Right lobe of liver (tissue), 4 donors: ENCODE measurements at regions not wholly inside any gene's neighbourhood (a gene's known extent, or its start where the extent isn't known, plus 50 kb on each side); places are given as distances from the start of the nearest gene placed in this dataset.

Experiments used
- POLR2A ChIP-seq: fragments of 450-650 bp; IDR thresholded peaks from one replicate; pipeline ENCODE4 v1.6.1; 2017; ENCODE audit warnings: antibody characterized with exemption, mild to moderate bottlenecking
- TF ChIP-seq, protein P1 (sequence below), 4 donors: fragments of 200-600 bp in 3 of 4; fragments of 450-650 bp in 1 of 4; IDR thresholded peaks; one replicate each; pipeline versions ENCODE4 v1.5.1 to v1.8.0; 2016 to 2022; ENCODE audit warnings: antibody characterized with exemption in 4 of 4, mild to moderate bottlenecking in 2 of 4
- donor health status: DM: no; HTN: no; CAD: no.
- donor health status: DM: no; HTN: no; CAD: no.
- donor health status: DM: no; HTN: yes; CAD: no.

DNA sequence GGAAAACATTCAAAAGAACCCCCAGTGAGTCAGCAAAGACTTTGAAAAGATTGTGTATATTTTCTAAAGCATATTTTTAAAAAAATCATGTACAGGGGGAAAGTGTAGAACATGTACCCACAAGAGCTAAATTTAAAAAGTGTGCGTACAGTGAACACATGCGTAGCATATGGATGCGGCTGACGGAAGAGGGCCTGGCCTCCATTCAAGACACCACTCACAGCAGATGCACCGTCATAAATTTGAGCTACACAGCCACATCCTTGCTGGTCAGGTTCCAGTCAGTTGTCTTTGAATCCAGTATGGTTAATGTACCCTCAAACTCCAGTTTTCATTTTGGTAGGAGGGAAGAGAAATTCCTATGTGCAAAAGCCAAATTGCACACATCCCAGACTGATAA, 54.3 kb upstream of the SPACA1 start:
- TF ChIP-seq, protein P1, sequence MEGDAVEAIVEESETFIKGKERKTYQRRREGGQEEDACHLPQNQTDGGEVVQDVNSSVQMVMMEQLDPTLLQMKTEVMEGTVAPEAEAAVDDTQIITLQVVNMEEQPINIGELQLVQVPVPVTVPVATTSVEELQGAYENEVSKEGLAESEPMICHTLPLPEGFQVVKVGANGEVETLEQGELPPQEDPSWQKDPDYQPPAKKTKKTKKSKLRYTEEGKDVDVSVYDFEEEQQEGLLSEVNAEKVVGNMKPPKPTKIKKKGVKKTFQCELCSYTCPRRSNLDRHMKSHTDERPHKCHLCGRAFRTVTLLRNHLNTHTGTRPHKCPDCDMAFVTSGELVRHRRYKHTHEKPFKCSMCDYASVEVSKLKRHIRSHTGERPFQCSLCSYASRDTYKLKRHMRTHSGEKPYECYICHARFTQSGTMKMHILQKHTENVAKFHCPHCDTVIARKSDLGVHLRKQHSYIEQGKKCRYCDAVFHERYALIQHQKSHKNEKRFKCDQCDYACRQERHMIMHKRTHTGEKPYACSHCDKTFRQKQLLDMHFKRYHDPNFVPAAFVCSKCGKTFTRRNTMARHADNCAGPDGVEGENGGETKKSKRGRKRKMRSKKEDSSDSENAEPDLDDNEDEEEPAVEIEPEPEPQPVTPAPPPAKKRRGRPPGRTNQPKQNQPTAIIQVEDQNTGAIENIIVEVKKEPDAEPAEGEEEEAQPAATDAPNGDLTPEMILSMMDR (IDR thresholded peaks at IDR 0.05): no peak
- TF ChIP-seq POLR2A: no peak
